Suppressor macrophage treated with lipopolysaccharide for 1 hour (primary cell): ENCODE measurements at regions not wholly inside any gene's neighbourhood (a gene's known extent, or its start where the extent isn't known, plus 50 kb on each side); places are given as distances from the start of the nearest gene placed in this dataset.
A peak's percentile ranks its signal among the peaks of the same experiment; 100 is the strongest.
"Not testable (repeated sequence)": the region's sequence is repeated elsewhere in the genome, so short reads cannot be mapped to it uniquely, and the experiment has no call there.

Experiments
- DNase-seq, 3 donors: peaks; one replicate each; pipeline ENCODE4 v3.0.0-alpha.2; 2020 to 2022

DNA sequence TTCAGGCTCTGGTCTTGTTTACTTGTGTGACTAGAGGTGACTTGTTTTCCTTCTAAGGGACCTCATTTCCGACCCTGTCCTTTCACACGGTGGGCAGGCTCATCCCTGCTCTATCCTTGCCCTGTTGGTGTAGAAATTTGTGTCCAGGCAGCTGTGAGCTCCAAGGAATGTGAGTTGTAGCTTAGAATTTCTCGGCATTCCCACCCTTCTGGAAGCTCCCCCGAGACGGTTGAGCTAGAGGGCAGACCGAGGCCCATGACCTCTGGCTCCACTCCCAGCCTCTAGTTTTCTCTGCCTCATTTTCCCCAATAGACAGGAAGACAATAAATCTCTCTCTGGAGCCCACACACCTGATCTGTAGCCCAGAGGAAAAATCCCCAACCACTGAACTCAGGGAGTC lies 100.9 kb downstream of the NAV1 start:
- no peak for DNase-seq

DNA sequence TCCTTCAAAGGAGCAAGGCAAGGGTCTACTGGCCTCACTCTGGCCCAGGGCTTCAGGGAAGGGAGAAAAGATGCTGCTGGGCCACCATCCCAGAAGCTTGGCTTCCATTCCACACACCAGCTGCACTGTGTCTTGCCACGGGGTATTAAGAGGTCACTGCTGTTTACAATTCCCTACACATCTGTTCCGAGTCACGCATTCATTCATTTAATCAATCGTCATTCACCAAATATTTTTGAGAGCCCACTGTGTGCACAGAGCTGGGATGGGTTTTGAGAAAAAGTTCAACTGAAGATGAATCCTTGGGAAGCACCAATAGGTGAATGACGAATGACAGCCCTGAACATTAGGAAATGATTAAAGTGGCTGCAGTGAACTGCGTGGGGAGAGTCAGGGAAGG lies 101.7 kb downstream of the NAV1 start:
- DNase-seq: no peak

DNA sequence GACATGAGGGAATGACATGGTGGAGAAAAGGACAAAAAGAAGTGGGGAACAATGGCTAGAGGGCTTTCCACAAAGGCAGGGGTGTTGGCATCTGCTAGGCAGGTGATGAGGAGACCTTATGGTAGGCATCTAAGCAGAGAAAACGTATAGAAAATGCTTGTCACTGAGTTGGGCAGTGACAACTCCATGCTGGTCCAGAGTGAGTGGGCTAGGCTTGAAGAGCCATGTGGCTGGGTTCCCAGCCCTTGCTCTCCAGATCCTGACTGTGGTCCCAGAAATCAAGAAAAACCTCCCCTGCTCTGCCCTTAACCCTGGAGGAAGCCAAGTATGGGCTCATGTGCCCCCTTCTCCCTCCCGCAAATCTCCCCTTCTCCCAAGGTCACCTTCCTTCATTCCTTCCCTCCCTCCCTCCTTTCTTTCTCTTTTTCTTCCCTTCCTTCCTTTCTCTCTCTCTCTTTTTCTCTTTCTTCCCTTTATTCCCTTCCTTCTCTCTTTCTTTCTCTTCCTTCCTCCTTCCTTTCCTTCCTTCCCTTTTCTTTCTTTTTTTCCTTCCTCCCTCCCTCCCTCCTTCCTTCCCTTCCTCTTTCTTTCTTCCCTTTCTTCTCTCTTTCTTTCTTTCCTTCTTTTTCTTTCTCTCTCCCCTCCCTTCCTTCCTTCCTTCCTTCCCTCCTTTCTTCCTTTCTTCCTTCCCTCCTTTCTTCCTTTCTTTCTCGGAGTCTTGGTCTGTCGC lies 102.8 kb downstream of the NAV1 start:
- no peak for DNase-seq

DNA sequence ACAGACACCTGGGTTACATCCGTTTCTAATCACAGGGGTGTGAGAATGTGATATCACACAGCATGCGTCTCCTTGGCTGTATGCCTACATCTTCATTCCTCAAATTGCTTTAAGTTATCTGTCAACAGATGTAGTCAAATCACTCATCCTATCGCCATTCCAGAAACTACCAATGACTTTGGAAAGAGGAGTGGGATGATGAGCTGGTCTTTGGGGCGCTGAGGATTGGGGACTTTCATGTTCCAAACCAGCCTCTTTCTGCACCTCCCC lies 104.8 kb downstream of the NAV1 start:
- DNase-seq: no peak

DNA sequence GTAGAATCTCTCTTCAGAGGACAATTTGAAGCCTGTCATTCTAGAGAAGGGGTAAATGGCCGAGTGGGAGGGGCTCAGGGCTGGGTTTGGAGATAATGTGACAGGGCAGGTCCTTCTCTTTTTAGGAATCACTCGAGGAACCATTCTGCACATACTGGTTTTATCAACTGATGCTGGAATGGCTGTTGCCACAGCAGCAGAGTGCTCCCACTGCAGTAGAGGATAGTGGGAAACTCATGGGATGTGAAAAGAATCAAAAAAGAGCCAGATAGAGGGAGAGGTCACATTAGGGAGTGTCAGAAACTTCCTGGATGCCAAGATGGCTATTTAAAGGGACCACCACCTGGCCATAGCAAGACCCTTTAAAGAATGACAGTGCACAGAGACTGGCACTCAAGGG lies 105.3 kb downstream of the NAV1 start:
- DNase-seq: no peak

DNA sequence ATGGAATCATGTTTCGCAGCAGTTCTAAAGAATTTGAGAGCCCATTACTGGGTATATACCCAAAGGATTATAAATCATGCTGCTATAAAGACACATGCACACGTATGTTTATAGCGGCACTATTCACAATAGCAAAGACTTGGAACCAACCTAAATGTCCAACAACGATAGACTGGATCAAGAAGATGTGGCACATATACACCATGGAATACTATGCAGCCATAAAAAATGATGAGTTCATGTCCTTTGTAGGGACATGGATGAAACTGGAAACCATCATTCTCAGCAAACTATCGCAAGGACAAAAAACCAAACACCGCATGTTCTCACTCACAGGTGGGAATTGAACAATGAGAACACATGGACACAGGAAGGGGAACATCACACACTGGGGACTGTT lies 106.1 kb downstream of the NAV1 start:
- not testable (repeated sequence) for DNase-seq

DNA sequence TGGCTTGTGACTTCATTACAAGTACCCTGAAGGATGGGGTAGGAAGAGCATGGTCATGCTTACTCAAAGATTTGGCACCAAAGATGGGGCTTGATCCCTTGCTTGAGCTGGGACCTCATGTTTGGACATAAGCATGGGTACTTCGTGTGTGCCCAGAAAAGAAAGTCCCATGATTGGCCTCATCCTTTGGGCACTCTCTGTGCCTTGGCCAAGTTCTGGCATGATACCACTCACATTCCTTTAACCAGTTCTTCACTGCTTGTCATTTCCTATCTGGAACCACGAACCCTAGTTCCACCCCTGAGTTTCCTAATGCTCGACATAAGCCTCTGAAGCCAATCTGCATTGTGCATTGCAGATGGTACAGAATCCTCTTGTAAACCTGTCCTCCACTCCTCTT lies 107.0 kb downstream of the NAV1 start:
- no peak for DNase-seq

DNA sequence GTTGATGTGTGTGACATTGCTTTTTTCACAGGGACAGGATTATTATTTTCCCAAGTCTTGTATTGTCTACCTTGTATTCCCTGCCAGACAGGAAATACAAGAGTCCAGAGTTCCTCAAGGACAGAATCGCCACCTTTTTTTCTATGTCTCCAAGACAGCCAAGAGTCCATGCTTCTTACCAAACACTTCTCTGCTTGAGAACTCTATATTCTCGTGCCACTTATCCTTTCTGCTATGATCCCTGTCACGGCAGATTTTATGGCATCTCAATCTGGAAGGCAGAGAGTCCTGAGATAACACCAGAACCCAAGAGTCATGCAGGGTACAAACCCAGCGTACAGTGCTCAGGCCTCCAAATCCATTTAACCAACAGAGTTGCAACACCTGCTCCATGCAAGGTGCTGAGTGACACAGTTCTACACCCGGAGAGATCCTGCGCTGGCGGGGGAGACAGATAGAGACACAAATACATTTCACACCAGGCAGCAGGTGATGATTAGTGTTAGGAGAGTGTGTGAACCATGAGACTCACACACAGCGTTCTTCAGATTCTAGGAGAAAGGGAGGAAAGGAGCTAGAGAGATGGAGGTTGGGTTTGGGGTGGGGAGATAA lies 107.6 kb downstream of the NAV1 start:
- DNase-seq: no peak

DNA sequence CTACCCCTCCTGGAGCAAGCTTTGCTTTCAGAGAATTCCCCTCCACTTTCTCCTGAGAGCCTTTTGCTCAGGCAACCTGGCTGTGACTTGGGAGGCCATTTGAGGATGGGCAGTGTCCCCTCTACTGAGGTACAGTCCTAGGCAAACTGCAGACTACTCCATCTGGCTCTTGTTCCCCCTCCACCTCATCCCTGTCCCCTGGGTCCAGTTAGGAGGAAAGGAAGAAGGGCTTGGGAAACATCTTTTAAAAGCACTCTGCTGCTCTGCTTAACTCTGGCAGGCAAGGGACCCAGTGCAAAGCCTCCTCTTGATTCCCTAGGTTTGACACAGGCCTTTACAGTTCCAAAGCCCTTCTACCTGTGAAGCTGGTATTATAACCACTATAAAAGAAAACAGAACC lies 108.2 kb downstream of the NAV1 start:
- DNase-seq: no peak

DNA sequence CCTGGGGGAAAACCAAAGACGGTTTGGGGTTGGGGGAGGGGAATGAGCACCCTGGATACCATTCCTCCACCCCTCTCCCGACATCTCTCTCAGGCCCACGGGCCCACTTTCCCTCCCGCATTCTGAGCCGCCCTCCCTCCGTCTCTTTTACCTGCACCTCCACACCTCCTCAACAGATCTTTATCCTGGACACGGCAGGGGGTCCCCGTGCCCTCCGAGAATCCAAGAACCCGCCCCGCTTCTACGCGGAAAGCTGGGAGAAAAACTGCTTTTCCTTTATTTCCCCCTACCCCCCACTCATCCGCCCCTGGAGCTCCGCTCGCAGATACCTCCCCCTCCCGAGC lies 108.8 kb downstream of the NAV1 start:
- DNase-seq: no peak

DNA sequence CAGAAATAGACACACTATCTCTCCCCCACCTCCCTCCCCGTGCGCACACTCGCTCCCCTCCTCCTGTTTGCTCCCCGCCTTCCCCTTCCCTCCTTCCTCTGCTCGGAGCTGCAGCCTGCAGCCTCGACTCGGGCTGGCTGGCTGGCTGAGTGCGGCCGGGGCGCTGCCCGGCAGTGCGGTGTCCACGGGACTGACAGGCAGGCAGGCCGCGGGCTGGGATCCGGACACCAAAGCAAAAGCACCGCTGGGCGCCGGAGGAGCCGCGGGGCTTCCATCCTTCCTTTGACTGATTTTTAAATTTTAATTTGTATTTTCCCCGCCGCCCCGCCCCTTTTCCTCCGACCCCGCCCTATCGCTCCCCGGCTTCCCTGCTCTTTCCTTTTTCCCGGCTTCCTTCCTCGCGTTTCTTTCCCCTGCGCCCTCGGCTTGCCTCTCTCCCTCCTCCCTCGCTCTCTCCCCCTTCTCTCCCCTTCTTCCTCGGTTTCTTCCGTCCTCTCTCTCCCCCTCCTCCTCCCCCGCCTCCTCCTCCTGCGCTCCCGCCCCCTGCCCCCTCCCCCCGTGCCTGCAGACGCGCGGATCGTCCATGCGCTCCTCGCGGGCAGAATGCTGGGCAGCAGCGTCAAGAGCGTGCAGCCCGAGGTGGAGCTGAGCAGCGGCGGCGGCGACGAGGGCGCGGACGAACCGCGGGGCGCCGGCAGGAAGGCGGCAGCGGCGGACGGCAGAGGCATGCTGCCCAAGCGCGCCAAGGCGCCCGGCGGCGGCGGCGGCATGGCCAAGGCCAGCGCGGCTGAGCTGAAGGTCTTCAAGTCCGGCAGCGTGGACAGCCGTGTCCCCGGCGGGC lies 109.4 kb downstream of the NAV1 start:
- peak; percentile 36 to 59 (median 44) for DNase-seq

DNA sequence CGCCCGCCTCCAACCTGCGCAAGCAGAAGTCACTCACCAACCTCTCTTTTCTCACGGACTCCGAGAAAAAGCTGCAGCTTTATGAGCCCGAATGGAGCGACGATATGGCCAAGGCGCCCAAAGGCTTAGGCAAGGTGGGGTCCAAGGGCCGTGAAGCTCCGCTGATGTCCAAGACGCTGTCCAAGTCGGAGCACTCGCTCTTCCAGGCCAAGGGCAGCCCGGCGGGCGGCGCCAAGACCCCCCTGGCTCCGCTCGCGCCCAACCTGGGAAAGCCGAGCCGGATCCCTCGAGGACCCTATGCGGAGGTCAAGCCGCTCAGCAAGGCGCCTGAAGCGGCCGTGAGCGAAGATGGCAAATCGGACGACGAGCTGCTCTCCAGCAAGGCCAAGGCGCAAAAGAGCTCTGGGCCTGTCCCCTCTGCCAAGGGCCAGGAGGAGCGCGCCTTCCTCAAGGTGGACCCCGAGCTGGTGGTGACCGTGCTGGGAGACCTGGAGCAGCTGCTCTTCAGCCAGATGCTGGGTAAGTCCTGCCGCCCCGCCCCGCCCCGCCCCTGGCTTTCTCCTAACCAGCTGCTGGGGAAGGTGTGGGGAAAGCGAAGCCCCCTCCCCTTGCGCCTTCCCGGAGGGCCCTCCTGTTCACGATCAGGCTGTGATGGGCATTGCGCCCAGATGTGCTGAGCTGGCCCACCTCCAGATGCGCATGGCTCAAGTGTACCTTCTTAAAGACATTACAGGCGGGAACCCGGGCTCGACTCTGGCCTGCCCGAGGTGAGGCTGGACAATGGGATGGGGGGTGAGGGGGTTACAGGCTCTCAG lies 110.2 kb downstream of the NAV1 start:
- no peak for DNase-seq

DNA sequence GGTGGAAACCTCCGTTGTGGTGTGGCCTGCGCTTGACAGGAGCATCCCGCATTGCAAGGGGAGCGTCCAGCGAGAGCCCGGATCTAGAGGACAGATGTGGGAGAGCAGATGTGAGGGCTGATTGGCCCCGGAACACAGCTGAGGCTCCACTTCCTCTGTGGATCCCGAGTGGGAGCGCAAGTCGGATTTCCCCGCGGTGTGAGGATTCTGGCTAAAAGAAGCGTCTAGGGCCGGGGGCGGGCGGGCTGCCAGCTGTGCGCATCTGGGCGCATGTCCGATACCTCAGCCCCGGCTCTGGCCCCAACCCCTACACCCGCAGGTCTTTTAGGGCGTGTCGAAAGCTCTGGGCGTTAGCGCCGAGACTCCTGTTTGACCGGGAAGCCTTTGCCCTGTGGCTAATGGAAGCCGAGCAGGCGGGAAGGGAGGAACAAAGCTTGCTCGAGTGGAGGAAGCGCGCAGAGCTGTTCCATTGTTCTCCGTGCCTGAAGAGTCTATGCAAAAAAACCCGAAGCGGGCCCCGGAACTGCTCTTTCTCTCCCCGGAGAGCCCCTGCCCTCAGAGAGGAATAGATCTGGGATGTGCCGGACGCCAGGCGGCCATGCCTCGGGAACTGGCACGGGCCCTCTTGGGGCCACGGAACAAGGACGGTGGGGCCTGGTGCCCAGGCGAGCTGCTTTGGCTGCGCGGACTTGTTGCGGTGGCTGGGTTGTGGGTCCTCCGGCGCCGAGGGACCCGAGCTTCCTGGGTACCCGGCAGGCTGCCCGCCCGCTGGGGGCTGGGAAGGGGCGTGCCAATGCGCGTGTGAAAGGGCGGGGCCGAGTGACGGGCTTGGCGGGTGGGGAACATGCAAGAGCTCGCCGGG lies 111.1 kb downstream of the NAV1 start:
- DNase-seq: peak; percentile 40 to 84 (median 61)

DNA sequence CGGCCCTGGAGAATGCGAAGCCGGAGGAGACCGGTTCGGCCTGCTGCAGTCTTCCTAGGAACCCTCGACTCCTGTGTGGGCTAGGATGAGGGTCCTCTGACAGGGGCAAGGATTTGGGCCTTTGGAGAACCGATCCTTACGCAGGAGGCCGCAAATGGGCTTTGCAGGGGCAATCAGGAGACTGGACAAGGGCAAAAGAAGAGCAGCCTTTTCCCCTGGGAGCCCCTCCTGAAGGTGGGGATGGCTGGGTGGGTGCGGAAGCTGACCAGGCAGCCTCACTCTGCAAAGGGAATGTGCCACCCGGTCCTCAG lies 111.7 kb downstream of the NAV1 start:
- no peak for DNase-seq

DNA sequence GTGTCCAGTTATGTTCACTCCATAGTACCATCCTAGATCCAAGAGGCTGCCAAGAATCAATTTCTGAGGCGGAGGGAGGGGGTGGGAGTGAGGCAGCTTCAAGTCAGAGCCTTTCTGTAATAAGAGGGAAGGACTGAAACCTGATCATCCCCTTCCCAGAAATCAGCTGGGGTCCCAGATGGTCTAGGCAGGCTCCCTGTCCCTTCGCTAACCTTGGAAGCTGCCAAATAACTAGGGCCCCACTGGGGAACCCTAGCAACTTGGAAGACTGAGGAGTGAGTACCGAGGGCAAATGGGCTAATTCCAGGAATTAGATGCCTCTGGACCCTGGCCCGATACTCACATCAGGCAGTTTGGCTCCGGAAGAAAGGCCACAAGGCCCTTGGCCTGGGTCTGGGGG lies 113.3 kb downstream of the NAV1 start:
- no peak for DNase-seq

DNA sequence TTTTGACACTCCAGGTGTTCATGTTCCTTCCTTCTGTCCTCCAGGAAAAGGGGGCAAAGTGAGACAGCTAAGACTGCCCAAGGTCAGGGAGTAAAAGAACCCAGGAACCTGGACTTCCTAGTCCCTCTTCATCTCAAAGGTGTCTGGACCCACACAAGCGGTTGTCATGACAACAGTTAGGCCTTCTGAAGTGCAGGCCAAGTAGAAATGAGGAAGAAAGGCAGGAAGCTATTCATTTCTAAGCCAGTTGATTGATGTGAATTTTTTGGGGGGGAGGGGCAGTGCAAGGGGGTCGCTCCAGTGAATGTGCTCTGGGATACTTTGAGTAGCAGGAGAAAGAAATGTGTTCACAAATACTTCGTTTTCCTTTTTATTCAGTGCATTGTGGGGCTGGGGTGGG lies 114.3 kb downstream of the NAV1 start:
- no peak for DNase-seq

DNA sequence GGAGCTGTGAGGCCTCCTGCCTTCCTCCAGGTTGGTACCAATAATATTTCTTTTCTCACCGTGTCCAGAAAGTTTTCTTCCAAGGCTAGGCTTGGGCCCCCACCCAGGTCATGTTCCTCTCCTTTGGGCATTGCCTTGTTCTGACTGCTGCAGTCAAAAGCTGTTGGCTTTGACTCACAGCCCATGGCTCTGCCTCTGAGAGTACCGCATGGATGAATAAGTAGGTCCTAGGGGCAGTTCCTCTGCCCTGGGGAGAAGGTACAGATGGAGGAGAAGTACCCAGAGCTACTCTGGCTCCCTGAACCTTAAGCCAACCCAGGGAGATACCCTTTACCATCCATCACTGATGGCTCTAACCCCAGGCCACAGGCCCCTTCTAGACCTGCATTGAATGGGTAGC lies 115.0 kb downstream of the NAV1 start:
- DNase-seq: no peak

DNA sequence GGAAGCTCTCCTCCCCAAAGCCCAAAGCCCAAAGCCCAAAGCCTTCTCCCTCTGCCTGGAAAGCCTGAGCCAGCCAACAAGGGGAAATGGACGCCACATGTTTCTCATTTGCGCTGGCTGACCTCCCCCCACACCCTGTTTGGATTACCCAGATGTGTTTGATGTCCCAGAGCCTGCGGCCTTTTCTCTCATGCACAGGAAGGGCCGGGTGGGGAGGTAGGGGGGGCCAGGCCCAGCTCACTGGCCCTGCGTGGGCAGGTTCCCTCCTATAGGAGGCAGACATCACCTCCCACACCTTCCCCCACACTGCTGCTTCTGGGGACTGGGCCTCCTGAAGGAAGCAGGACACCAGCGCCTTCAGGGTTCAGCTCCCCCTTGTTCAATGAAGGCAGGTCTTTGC lies 116.3 kb downstream of the NAV1 start:
- DNase-seq: no peak

DNA sequence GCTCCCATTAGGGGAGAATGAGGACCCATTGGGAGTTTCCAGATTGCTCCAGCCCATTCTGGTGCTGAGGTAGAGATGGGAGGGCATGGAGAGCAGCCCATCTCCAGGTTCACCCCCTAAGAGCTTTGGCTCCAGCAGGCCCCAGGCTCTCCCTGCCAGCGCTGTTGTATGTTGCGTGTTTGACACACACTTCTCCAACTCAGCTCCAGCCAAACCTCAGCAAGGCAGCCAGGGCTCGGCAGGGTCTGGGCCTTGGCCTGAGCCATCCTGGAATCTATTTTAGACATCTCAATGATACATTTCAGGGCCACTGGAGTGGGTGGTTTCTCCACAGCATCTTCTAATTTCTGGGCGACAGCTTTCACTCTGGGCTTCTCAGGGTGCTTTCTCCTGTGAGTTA lies 117.0 kb downstream of the NAV1 start:
- no peak for DNase-seq

DNA sequence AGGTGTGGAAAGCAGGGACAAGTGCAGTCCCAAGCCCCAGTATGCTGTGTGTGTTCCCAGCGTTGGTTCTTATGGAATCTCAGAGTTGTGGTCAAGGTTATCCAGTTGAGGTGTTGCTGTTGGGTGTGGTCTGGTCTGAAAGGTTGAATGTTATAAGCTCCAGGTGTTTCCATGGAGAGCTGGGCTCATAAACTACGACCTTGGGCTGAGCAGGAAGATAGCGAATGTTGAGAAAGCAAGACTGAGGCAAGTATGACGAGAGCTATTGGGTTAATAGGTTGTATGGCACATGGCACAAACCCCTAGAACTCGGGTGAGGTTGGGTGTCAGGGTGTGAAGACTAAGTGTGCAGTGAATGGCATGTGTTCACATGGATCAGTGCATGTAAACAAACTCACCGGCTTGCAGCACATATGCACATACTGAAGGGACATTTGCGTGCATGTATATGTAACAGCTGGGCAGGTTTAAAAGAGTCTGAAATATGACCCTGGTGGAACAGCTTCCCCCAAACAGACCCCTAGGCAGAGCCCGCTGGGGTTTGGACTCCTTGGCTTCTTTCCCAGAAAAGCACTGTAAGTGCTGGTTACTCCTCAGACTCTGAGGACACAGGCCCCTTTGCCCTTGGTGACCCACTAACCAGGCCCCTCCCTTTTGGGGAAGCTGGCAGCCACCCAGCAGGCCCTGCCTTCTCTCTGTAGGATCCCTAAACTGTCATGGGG lies 117.5 kb downstream of the NAV1 start:
- DNase-seq: no peak

DNA sequence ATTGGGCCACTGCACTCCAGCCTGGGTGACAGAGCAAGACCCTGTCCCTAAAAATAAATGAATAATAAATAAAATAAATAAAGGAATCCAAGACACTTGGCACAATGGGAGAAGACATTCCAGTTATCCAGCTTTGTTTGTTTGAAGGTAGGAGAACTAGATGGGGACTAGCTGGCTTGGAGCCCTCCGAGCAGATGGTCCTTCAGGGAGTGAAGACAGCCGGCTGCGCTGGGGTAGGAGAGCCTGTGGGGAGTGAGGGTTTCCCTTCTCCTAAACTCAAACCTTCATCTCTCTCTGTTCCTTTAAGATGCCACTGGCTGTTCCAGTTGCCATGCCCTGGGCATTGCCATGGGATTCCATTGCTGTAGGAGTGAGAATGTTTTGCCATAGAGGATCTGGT lies 120.6 kb downstream of the NAV1 start:
- DNase-seq: no peak
